Suprapubic skin (tissue), 4 donors: ENCODE measurements at regions not wholly inside any gene's neighbourhood (a gene's known extent, or its start where the extent isn't known, plus 50 kb on each side); places are given as distances from the start of the nearest gene placed in this dataset.

Experiments used
- DNase-seq, 2 donors: peaks; one replicate each; pipeline ENCODE4 v3.0.0-alpha.2; 2019; ENCODE audit warnings: low spot score in 2 of 2
- H3K27ac ChIP-seq: fragments of 200-600 bp; sonication (generic); one replicate; pipeline ENCODE4 v1.5.1; 2019
- H3K27me3 ChIP-seq: fragments of 200-600 bp; sonication (generic); one replicate; pipeline ENCODE4 v1.5.1; 2019
- H3K36me3 ChIP-seq: fragments of 200-600 bp; sonication (generic); one replicate; pipeline ENCODE4 v1.5.1; 2019
- H3K4me1 ChIP-seq: fragments of 200-600 bp; sonication (generic); one replicate; pipeline ENCODE4 v1.5.1; 2019
- H3K4me3 ChIP-seq: fragments of 200-600 bp; sonication (generic); one replicate; pipeline ENCODE4 v1.5.1; 2019; ENCODE audit warnings: mild to moderate bottlenecking
- H3K9me3 ChIP-seq: fragments of 200-600 bp; sonication (generic); one replicate; pipeline ENCODE4 v1.5.1; 2019
- EP300 ChIP-seq: sonication (generic); formaldehyde crosslinking; IDR thresholded peaks from one replicate; pipeline ENCODE4 v1.6.1; 2017; ENCODE audit warnings: antibody characterized with exemption
- POLR2A ChIP-seq, 2 donors: fragments of 450-650 bp; IDR thresholded peaks; one replicate each; pipeline ENCODE4 v1.6.1; 2017; ENCODE audit warnings: antibody characterized with exemption in 2 of 2, mild to moderate bottlenecking in 2 of 2, moderate library complexity in 2 of 2
- POLR2AphosphoS5 ChIP-seq, 3 donors: sonication (generic); formaldehyde crosslinking; IDR thresholded peaks; one replicate each; pipeline ENCODE4 v1.6.1; 2017; ENCODE audit warnings: antibody characterized with exemption in 3 of 3
- WGBS: methylation state at CpG from one replicate; pipeline ENCODE4 v1.1.5; 2018; 5-methylcytosine and 5-hydroxymethylcytosine counted together
- TF ChIP-seq, protein P1 (sequence below), 2 donors: fragments of 200-600 bp in 1 of 2; fragments of 450-650 bp in 1 of 2; sonication (generic) in 1 of 2; IDR thresholded peaks; one replicate each; pipeline ENCODE4 v1.5.1; 2016 to 2019; ENCODE audit warnings: antibody characterized with exemption in 2 of 2, mild to moderate bottlenecking in 1 of 2, moderate library complexity in 1 of 2

- no peak for TF ChIP-seq EP300
- TF ChIP-seq POLR2A (IDR thresholded peaks at IDR 0.05), result no peak
- no peak for TF ChIP-seq POLR2AphosphoS5 (IDR thresholded peaks at IDR 0.05)
- TF ChIP-seq, protein P1, sequence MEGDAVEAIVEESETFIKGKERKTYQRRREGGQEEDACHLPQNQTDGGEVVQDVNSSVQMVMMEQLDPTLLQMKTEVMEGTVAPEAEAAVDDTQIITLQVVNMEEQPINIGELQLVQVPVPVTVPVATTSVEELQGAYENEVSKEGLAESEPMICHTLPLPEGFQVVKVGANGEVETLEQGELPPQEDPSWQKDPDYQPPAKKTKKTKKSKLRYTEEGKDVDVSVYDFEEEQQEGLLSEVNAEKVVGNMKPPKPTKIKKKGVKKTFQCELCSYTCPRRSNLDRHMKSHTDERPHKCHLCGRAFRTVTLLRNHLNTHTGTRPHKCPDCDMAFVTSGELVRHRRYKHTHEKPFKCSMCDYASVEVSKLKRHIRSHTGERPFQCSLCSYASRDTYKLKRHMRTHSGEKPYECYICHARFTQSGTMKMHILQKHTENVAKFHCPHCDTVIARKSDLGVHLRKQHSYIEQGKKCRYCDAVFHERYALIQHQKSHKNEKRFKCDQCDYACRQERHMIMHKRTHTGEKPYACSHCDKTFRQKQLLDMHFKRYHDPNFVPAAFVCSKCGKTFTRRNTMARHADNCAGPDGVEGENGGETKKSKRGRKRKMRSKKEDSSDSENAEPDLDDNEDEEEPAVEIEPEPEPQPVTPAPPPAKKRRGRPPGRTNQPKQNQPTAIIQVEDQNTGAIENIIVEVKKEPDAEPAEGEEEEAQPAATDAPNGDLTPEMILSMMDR (IDR thresholded peaks at IDR 0.05), result no peak
- peaks cover 6% of the 10 kb centered on the region for H3K27me3 ChIP-seq
- no peaks in the 10 kb centered on the region for H3K36me3 ChIP-seq
- no peaks in the 10 kb centered on the region for H3K9me3 ChIP-seq
- H3K4me1 ChIP-seq, result no peaks in the 10 kb centered on the region
- no peak overlapping the region for H3K4me3 ChIP-seq
- H3K27ac ChIP-seq, result no peak overlapping the region
- 96% methylated on average over 1 of the region's 1 CpG for WGBS
- DNase-seq, result no peak
These were observed 125.8 kb downstream of the NEUROD6 start for GRCh38 chr7:31214751-31215150.

- no peaks in the 10 kb centered on the region for H3K36me3 ChIP-seq
- DNase-seq, result no peak
- H3K4me3 ChIP-seq, result no peak overlapping the region
- H3K27ac ChIP-seq, result no peak overlapping the region
- peaks cover 6% of the 10 kb centered on the region for H3K27me3 ChIP-seq
- no peaks in the 10 kb centered on the region for H3K9me3 ChIP-seq
- H3K4me1 ChIP-seq, result no peaks in the 10 kb centered on the region
- TF ChIP-seq POLR2A (IDR thresholded peaks at IDR 0.05) (no peak), EP300 (no peak), POLR2AphosphoS5 (IDR thresholded peaks at IDR 0.05) (no peak)
- TF ChIP-seq, protein P1 (IDR thresholded peaks at IDR 0.05), result no peak
- WGBS, result 95% methylated on average over 1 of the region's 1 CpG
These were observed 129.2 kb downstream of the NEUROD6 start for GRCh38 chr7:31211281-31211680.

DNA sequence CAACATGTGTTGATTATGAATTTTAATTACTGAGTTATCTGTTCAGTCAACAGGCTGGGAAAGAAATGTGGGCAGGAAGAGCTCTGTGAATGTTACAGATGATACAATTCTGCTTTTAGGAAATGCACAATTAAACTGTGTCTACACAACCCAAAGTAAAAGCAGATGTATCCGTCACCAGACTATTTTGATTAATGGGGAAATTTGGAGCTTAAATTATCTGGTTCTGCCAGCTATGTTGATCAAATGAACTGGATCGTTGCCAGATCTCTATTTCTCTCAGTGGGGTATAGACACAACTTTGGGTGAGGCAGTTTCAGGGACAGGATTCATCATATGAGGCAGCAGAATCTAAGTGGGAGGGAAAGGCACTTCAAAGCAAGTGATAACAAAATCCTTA lies 136.5 kb downstream of the NEUROD6 start:
- DNase-seq, result no peak
- H3K36me3 ChIP-seq, result no peaks in the 10 kb centered on the region
- no peaks in the 10 kb centered on the region for H3K27me3 ChIP-seq
- no peaks in the 10 kb centered on the region for H3K9me3 ChIP-seq
- no peak overlapping the region for H3K4me3 ChIP-seq
- no peak overlapping the region for H3K27ac ChIP-seq
- TF ChIP-seq, protein P1 (IDR thresholded peaks at IDR 0.05), result no peak
- no peak for TF ChIP-seq POLR2A (IDR thresholded peaks at IDR 0.05)
- no peak for TF ChIP-seq POLR2AphosphoS5 (IDR thresholded peaks at IDR 0.05)
- no peak for TF ChIP-seq EP300
- no peaks in the 10 kb centered on the region for H3K4me1 ChIP-seq
- WGBS, result 38% methylated on average over 2 of the region's 2 CpGs

DNA sequence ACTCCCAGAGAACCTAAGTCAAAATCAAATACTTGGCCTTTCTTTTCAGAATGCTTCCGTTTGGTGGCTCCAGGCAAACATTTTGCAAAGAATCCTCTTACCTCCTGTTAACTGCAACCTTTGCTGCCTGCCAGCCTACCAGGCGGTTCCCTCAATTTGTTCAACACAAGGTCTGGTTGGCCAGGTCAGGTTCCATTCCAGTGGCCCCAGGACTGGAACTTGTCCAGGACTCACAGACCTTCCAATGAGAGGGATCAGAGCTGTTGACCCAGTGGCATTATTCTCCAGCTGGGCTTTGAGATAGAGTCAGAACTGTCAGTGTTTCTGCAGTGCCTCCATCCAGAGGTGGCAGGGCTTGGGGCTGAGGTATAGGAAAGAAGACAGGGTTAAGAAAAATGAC lies 137.0 kb downstream of the NEUROD6 start:
- no peaks in the 10 kb centered on the region for H3K36me3 ChIP-seq
- H3K4me3 ChIP-seq, result no peak overlapping the region
- 53% methylated on average over 2 of the region's 2 CpGs for WGBS
- no peaks in the 10 kb centered on the region for H3K27me3 ChIP-seq
- no peak for DNase-seq
- H3K4me1 ChIP-seq, result no peaks in the 10 kb centered on the region
- H3K9me3 ChIP-seq, result no peaks in the 10 kb centered on the region
- no peak overlapping the region for H3K27ac ChIP-seq
- TF ChIP-seq POLR2AphosphoS5 (IDR thresholded peaks at IDR 0.05) (no peak), EP300 (no peak), POLR2A (IDR thresholded peaks at IDR 0.05) (no peak)
- TF ChIP-seq, protein P1 (IDR thresholded peaks at IDR 0.05), result no peak

- Histone ChIP-seq H3K9me3 (no peaks in the 10 kb centered on the region), H3K4me1 (no peaks in the 10 kb centered on the region), H3K36me3 (no peaks in the 10 kb centered on the region), H3K27me3 (no peaks in the 10 kb centered on the region), H3K4me3 (no peak overlapping the region), H3K27ac (no peak overlapping the region)
- 77% methylated on average over 6 of the region's 6 CpGs for WGBS
- TF ChIP-seq EP300 (no peak), POLR2A (IDR thresholded peaks at IDR 0.05) (no peak), POLR2AphosphoS5 (IDR thresholded peaks at IDR 0.05) (no peak)
- TF ChIP-seq, protein P1 (IDR thresholded peaks at IDR 0.05), result no peak
- no peak for DNase-seq
These were observed 137.7 kb downstream of the NEUROD6 start for GRCh38 chr7:31202801-31203200.
